IMR-90 (cell line): ENCODE measurements at regions not wholly inside any gene's neighbourhood (a gene's known extent, or its start where the extent isn't known, plus 50 kb on each side); places are given as distances from the start of the nearest gene placed in this dataset.

Experiments
- ATAC-seq: fragments of 200-7000 bp; cut with Tn5 transposase; 2 replicates; pipeline ENCODE4 v1.9.1; 2020; ENCODE audit warnings: low read depth, mild to moderate bottlenecking, moderate library complexity
- BruUV-seq: library from RNA; stranded (reverse); fragments of 400-500 nt; replicated peaks from 2 replicates; lab custom pipeline; 2021; lab: Mats Ljungman, UMichigan
- CTCF ChIA-PET: fragments of 300-600 bp; formaldehyde crosslinking; extraction: SDS; loops from one replicate; lab custom pipeline; 2021; ENCODE audit warnings: antibody characterized with exemption; lab: Yijun Ruan, JAX
- POLR2A ChIA-PET: fragments of 300-600 bp; sonication (Branson Sonifier 250); formaldehyde crosslinking; loops from one replicate; lab custom pipeline; 2022; ENCODE audit warnings: antibody characterized with exemption; ENCODE audit not compliant: unreplicated experiment; lab: Charles Lee
- DNase-seq: peaks from one replicate; pipeline ENCODE4 v3.0.0; 2013
- H2AFZ ChIP-seq: replicated peaks from 2 replicates; pipeline ENCODE3; 2013; ENCODE audit warnings: low read length, mild to moderate bottlenecking; ENCODE audit not compliant: poor library complexity
- H2AK5ac ChIP-seq: 2 replicates; pipeline ENCODE4 v1.6.1; 2013; ENCODE audit warnings: low read depth, low read length, inconsistent platforms
- H2AK9ac ChIP-seq: replicated peaks from 2 replicates; pipeline ENCODE3; 2013; ENCODE audit warnings: mild to moderate bottlenecking, low read depth, low read length, moderate library complexity; ENCODE audit not compliant: poor library complexity
- H2BK120ac ChIP-seq: 2 replicates; pipeline ENCODE4 v1.6.1; 2013; ENCODE audit warnings: low read depth, low read length, inconsistent platforms
- H2BK15ac ChIP-seq: 3 replicates; pipeline ENCODE4 v1.6.1; 2013; ENCODE audit warnings: low read depth, low read length, inconsistent platforms
- H2BK20ac ChIP-seq: 2 replicates; pipeline ENCODE4 v1.6.1; 2013; ENCODE audit warnings: low read depth, mild to moderate bottlenecking, inconsistent platforms, low read length, moderate library complexity
- H2BK5ac ChIP-seq: 2 replicates; pipeline ENCODE4 v1.6.1; 2013; ENCODE audit warnings: mild to moderate bottlenecking, low read depth, low read length, inconsistent platforms; ENCODE audit not compliant: poor library complexity, severe bottlenecking
- H3K14ac ChIP-seq: replicated peaks from 2 replicates; pipeline ENCODE4 v1.6.1; 2013; ENCODE audit warnings: low read depth, low read length, inconsistent platforms
- H3K18ac ChIP-seq: 2 replicates; pipeline ENCODE4 v1.6.1; 2013; ENCODE audit warnings: low read depth, low read length, control low read depth
- H3K23ac ChIP-seq: 2 replicates; pipeline ENCODE4 v1.6.1; 2013; ENCODE audit warnings: low read depth, low read length, inconsistent platforms
- H3K27ac ChIP-seq: 2 replicates; pipeline ENCODE4 v1.5.1; 2013; ENCODE audit warnings: mild to moderate bottlenecking, control low read depth, low read length; ENCODE audit not compliant: insufficient read depth
- H3K27me3 ChIP-seq: 2 replicates; pipeline ENCODE4 v1.6.1; 2013; ENCODE audit warnings: low read length; ENCODE audit not compliant: control insufficient read depth, insufficient read depth
- H3K36me3 ChIP-seq: 2 replicates; pipeline ENCODE4 v1.6.1; 2013; ENCODE audit warnings: low read length, mixed read lengths; ENCODE audit not compliant: control insufficient read depth, insufficient read depth
- H3K4ac ChIP-seq: 2 replicates; pipeline ENCODE4 v1.6.1; 2013; ENCODE audit warnings: low read depth, low read length, inconsistent platforms
- H3K4me1 ChIP-seq: 2 replicates; pipeline ENCODE4 v1.6.1; 2013; ENCODE audit warnings: low read length, mixed read lengths; ENCODE audit not compliant: control insufficient read depth, insufficient read depth
- H3K4me2 ChIP-seq: 2 replicates; pipeline ENCODE4 v1.6.1; 2013; ENCODE audit warnings: low read depth, mild to moderate bottlenecking, control low read depth, low read length, moderate library complexity
- H3K4me3 ChIP-seq: 2 replicates; pipeline ENCODE4 v1.5.1; 2013; ENCODE audit warnings: low read depth, mild to moderate bottlenecking, control low read depth, low read length, moderate library complexity; ENCODE audit not compliant: insufficient read depth
- H3K56ac ChIP-seq: 2 replicates; pipeline ENCODE4 v1.6.1; 2013; ENCODE audit warnings: low read length, inconsistent platforms; ENCODE audit not compliant: insufficient read depth; ENCODE audit errors: extremely low read depth
- H3K79me1 ChIP-seq, 2 experiments: 2 replicates each; pipeline ENCODE4 v1.6.1; 2013; ENCODE audit warnings: low read length in 2 of 2, inconsistent platforms in 1 of 2, low read depth in 1 of 2
- H3K9ac ChIP-seq: 2 replicates; pipeline ENCODE4 v1.6.1; 2013; ENCODE audit warnings: low read depth, low read length, control low read depth
- H3K9me1 ChIP-seq: 2 replicates; pipeline ENCODE4 v1.6.1; 2013; ENCODE audit warnings: low read length, inconsistent platforms; ENCODE audit not compliant: insufficient read depth
- H3K9me3 ChIP-seq: 2 replicates; pipeline ENCODE4 v1.6.1; 2013; ENCODE audit warnings: low read length; ENCODE audit not compliant: control insufficient read depth, insufficient read depth
- H4K20me1 ChIP-seq: 2 replicates; pipeline ENCODE4 v1.6.1; 2013; ENCODE audit warnings: low read length, inconsistent platforms; ENCODE audit not compliant: insufficient read depth
- H4K5ac ChIP-seq: 2 replicates; pipeline ENCODE4 v1.6.1; 2013; ENCODE audit warnings: mild to moderate bottlenecking, low read depth, low read length, control low read depth
- H4K8ac ChIP-seq, 2 experiments: 2 replicates each; pipeline ENCODE4 v1.6.1; 2013; ENCODE audit warnings: low read depth in 2 of 2, low read length in 2 of 2, control low read depth in 1 of 2, inconsistent platforms in 1 of 2
- H4K91ac ChIP-seq: 2 replicates; pipeline ENCODE4 v1.6.1; 2013; ENCODE audit warnings: low read depth, low read length, inconsistent platforms; ENCODE audit not compliant: insufficient read depth
- BHLHE40 ChIP-seq: fragments of 150-350 bp; IDR thresholded peaks from 2 replicates; pipeline ENCODE4 v1.6.1; 2016; ENCODE audit warnings: mild to moderate bottlenecking, low read depth, low read length
- CEBPB ChIP-seq: IDR thresholded peaks from 2 replicates; pipeline ENCODE4 v1.6.1; 2012; ENCODE audit warnings: low read depth, low read length, improper control_type of control experiment
- CHD1 ChIP-seq: IDR thresholded peaks from 2 replicates; pipeline ENCODE4 v1.6.1; 2012; ENCODE audit warnings: low read depth, low read length, improper control_type of control experiment
- MAFK ChIP-seq: IDR thresholded peaks from 2 replicates; pipeline ENCODE4 v1.6.1; 2012; ENCODE audit warnings: low read depth, low read length, improper control_type of control experiment
- MAZ ChIP-seq: IDR thresholded peaks from 2 replicates; pipeline ENCODE4 v1.6.1; 2012; ENCODE audit warnings: low read depth, mild to moderate bottlenecking, low read length, improper control_type of control experiment, moderate library complexity, borderline replicate concordance
- MXI1 ChIP-seq: IDR thresholded peaks from 2 replicates; pipeline ENCODE4 v1.6.1; 2012; ENCODE audit warnings: low read depth, mild to moderate bottlenecking, low read length, moderate library complexity, borderline replicate concordance
- NFE2L2 ChIP-seq: fragments of 150-350 bp; IDR thresholded peaks from 2 replicates; pipeline ENCODE4 v1.6.1; 2016; ENCODE audit warnings: low read depth, mild to moderate bottlenecking, low read length
- RAD21 ChIP-seq: IDR thresholded peaks from 2 replicates; pipeline ENCODE4 v1.6.1; 2012; ENCODE audit warnings: low read length, improper control_type of control experiment
- RCOR1 ChIP-seq: IDR thresholded peaks from 2 replicates; pipeline ENCODE4 v1.6.1; 2012; ENCODE audit warnings: mild to moderate bottlenecking, low read length, improper control_type of control experiment; ENCODE audit not compliant: insufficient replicate concordance
- SMC3 ChIP-seq: fragments of 150-350 bp; IDR thresholded peaks from 2 replicates; pipeline ENCODE4 v1.6.1; 2016; ENCODE audit warnings: low read depth, mild to moderate bottlenecking, antibody characterized with exemption, low read length, moderate library complexity
- WGBS, 2 experiments: methylation state at CpG; one replicate each; pipeline versions ENCODE4 v1.1.5 to v1.1.7; 2013; ENCODE audit warnings: missing lambda C conversion rate in 2 of 2; ENCODE audit not compliant: insufficient read length in 1 of 2; ENCODE audit errors: extremely low coverage in 2 of 2; 5-methylcytosine and 5-hydroxymethylcytosine counted together
- dilution Hi-C: fragments of 300-500 bp; cut with HindIII; formaldehyde crosslinking; loops from one replicate; pipeline ENCODE4 v1.14.3; 2018; ENCODE audit warnings: low sequenced_read_pairs; ENCODE audit not compliant: unreplicated experiment
- in situ Hi-C: fragments of 300-500 bp; cut with MboI; formaldehyde crosslinking; loops from 3 replicates; pipeline ENCODE4 v1.14.3; 2019; ENCODE audit warnings: low sequenced_read_pairs, inconsistent platforms, mixed read lengths
- intact Hi-C: fragments of 100-400 bp; cut with micrococcal nuclease; formaldehyde crosslinking; loops from 2 replicates; pipeline ENCODE4 v1.10.0; 2022
- TF ChIP-seq, protein P1 (sequence below): fragments of 150-350 bp; IDR thresholded peaks from 2 replicates; pipeline ENCODE4 v1.6.1; 2016; ENCODE audit warnings: low read depth, mild to moderate bottlenecking, low read length, moderate library complexity, borderline replicate concordance
- TF ChIP-seq, protein P2 (sequence below): conservative IDR thresholded peaks from 2 replicates; pipeline ENCODE4 v1.5.1; 2012; ENCODE audit warnings: mild to moderate bottlenecking, low read depth, low read length, improper control_type of control experiment

DNA sequence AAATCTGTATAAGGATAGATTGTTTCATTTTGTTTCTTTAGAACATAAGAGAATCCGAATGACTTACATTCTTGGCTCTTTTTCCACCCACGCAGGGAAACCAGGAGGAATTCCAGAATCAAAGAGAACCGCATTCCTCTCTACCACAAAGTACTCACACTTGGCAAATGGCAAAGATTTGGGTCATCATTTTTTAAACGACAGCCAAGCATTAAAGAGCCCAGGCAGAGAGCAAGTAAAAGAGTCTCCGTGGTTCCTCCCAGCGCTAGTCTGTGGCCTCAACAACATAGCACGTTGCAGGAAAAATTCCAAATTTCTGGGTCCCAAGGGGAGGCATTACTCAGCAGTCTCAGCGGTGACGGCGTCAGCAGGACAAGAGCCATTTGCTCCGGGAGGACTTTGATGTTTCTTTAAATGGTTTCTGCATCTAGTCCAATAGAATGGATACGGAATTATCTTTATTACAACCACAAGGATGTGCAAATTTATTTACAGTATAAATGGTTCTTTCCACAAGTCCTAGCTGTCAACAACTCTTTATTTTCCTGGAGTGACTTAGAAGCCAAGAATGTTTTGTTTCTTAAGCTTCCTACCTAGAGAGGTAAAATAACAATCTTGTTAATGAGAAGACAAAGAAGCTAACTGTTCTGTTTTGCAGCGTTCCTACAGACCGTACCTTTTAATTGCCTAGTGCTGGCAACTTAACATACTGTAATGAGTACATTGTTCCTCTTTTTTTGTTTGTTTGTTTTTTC is 232.5 kb downstream of the SKIDA1 start (continued):
- peak; percentile 70 for TF ChIP-seq MAFK
- peak; percentile 69; the same call in 1 of the 2 replicates for TF ChIP-seq NFE2L2

DNA sequence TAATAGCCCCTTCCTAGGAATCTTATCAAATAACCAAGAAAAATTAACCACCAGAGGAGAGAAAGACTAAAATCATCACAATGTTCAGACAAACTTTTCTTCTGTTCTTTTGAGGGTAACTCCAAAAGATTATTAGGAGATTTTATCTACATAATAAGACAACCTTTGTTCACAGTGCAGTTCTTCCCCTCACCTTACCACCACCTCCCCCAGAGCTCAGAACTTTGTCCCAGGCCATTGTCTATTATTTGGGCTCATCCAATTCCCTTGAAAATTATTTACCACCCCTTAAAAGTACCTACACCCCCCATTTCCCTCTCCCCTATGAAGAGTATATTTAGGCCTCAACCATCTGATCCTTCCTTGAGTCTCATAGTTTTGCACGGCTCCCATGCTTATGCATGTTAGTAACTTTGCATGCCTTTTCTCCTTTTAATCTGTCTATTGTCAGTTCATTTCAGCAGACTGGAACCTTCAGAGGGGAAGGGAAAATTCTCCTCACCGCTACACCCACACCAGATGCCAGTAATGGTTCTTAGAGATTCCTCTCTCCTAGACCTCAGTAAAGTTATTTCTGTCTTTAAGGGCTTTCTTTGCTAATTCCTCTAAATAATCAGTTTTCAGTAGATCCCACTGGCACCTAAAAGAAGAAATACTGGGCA is 234.9 kb downstream of the SKIDA1 start:
- H2BK5ac ChIP-seq, result no peak overlapping the region
- no peaks in the 10 kb centered on the region for H3K9me3 ChIP-seq
- no peak overlapping the region; the same call in 1 of the 2 replicates for H4K91ac ChIP-seq
- 0 out of 2 replicates have a peak overlapping the region, but pooled peaks have one; percentile 5 for H2BK20ac ChIP-seq
- H3K23ac ChIP-seq, result no peak overlapping the region
- DNase-seq, result no peak
- no peak for ATAC-seq
- H3K36me3 ChIP-seq, result no peaks in the 10 kb centered on the region
- CTCF ChIA-PET, result no interaction called here
- H2BK15ac ChIP-seq, result no peak overlapping the region
- no peak overlapping the region for H3K4me2 ChIP-seq
- H4K8ac ChIP-seq, result no peak overlapping the region
- no peaks in the 10 kb centered on the region for H3K9me1 ChIP-seq
- dilution Hi-C loops, result no loop called here
- no TSS peak for BruUV-seq
- no peak overlapping the region for H4K5ac ChIP-seq
- no peak overlapping the region for H3K9ac ChIP-seq
- H3K79me1 ChIP-seq, result no peaks in the 10 kb centered on the region
- no peaks in the 10 kb centered on the region for H4K20me1 ChIP-seq
- no peak overlapping the region for H2AK5ac ChIP-seq
- intact Hi-C loops, result loop anchor here (5.0 kb wide), 1 partner anchor 442 kb away; no protein-coding TSS in a partner anchor
- H3K27ac ChIP-seq, result no peak overlapping the region
- no peak overlapping the region; the same call in 1 of the 2 replicates for H3K18ac ChIP-seq
- in situ Hi-C loops, result no loop called here
- no CpG with 5 or more reads among the region's 2 CpGs for WGBS, 2 experiments
- H3K4me1 ChIP-seq, result peaks cover 5% of the 10 kb centered on the region; the same call in 1 of the 2 replicates
- no peak overlapping the region for H2AK9ac ChIP-seq
- no peak overlapping the region for H3K4ac ChIP-seq
- no peak overlapping the region for H2AFZ ChIP-seq
- no peak overlapping the region for H3K4me3 ChIP-seq
- H2BK120ac ChIP-seq, result peak overlapping the region; percentile 19; the same call in 1 of the 2 replicates
- H3K56ac ChIP-seq, result no peak overlapping the region
- H3K14ac ChIP-seq, result no peak overlapping the region
- POLR2A ChIA-PET, result no interaction called here
- no peaks in the 10 kb centered on the region for H3K27me3 ChIP-seq
- no peak for TF ChIP-seq MXI1
- TF ChIP-seq RCOR1, result no peak
- TF ChIP-seq SMC3, result no peak
- no peak for TF ChIP-seq CEBPB
- TF ChIP-seq, protein P1, sequence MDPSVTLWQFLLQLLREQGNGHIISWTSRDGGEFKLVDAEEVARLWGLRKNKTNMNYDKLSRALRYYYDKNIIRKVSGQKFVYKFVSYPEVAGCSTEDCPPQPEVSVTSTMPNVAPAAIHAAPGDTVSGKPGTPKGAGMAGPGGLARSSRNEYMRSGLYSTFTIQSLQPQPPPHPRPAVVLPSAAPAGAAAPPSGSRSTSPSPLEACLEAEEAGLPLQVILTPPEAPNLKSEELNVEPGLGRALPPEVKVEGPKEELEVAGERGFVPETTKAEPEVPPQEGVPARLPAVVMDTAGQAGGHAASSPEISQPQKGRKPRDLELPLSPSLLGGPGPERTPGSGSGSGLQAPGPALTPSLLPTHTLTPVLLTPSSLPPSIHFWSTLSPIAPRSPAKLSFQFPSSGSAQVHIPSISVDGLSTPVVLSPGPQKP, result no peak
- TF ChIP-seq MAZ, result no peak
- TF ChIP-seq, protein P2, sequence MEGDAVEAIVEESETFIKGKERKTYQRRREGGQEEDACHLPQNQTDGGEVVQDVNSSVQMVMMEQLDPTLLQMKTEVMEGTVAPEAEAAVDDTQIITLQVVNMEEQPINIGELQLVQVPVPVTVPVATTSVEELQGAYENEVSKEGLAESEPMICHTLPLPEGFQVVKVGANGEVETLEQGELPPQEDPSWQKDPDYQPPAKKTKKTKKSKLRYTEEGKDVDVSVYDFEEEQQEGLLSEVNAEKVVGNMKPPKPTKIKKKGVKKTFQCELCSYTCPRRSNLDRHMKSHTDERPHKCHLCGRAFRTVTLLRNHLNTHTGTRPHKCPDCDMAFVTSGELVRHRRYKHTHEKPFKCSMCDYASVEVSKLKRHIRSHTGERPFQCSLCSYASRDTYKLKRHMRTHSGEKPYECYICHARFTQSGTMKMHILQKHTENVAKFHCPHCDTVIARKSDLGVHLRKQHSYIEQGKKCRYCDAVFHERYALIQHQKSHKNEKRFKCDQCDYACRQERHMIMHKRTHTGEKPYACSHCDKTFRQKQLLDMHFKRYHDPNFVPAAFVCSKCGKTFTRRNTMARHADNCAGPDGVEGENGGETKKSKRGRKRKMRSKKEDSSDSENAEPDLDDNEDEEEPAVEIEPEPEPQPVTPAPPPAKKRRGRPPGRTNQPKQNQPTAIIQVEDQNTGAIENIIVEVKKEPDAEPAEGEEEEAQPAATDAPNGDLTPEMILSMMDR, result no peak
- no peak for TF ChIP-seq CHD1
- TF ChIP-seq NFE2L2, result no peak
- no peak for TF ChIP-seq MAFK
- TF ChIP-seq BHLHE40, result no peak
- no peak for TF ChIP-seq RAD21
